ENCODE measurements at regions not wholly inside any gene's neighbourhood (a gene's known extent, or its start where the extent isn't known, plus 50 kb on each side); places are given as distances from the start of the nearest gene placed in this dataset.

DNA sequence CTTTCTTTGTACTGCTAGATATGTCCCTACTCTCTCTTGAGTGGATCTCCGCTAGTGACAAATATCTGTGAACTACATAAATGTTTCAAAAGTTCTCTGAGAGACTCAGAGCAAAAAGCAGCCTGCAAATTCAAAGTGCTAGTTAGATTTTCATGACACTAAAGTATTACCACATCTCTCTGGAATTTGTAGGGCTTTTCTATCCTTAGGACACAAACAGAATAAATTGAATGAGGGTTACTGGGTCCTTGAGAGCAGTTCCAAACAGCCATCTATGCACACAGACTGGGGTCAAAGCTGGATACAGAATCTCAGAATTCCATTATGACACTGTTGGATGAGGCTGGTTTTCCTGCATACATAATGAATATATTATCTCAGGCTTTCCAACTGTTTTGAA, 953.2 kb downstream of the DIAPH3 start:
- H3K9me3 ChIP-seq, result no peaks in the 10 kb centered on the region
- no peaks in the 10 kb centered on the region for H3K27me3 ChIP-seq
- WGBS, 2 donors, result 78 to 88% methylated on average over 1 of the region's 1 CpG
- no peak overlapping the region for H3K27ac ChIP-seq
- no peak for TF ChIP-seq CTCF (IDR thresholded peaks at IDR 0.05)
- no peak for TF ChIP-seq POLR2A (IDR thresholded peaks at IDR 0.05)
- no peak for DNase-seq
- intact Hi-C loops (cut with DNase I), result no loop called here
- no peaks in the 10 kb centered on the region for H3K36me3 ChIP-seq (replicated peaks in 1 of 2; ENCODE audit: insufficient read depth in 1 of 2, low read depth in 2 of 2)
- no peak overlapping the region for H3K4me3 ChIP-seq
- H3K4me1 ChIP-seq, result no peaks in the 10 kb centered on the region
- no peak for ATAC-seq

GRCh38 chr13:59211606-59212005, 952.1 kb downstream of the DIAPH3 start:
- TF ChIP-seq CTCF (IDR thresholded peaks at IDR 0.05), result no peak
- TF ChIP-seq POLR2A (IDR thresholded peaks at IDR 0.05), result no peak
- DNase-seq (no peak), ATAC-seq (no peak)
- 76 to 86% methylated on average over 3 of the region's 3 CpGs for WGBS, 2 donors
- Histone ChIP-seq H3K4me3 (no peak overlapping the region), H3K9me3 (no peaks in the 10 kb centered on the region), H3K27me3 (no peaks in the 10 kb centered on the region), H3K27ac (no peak overlapping the region), H3K36me3 (replicated peaks in 1 of 2; ENCODE audit: insufficient read depth in 1 of 2, low read depth in 2 of 2) (no peaks in the 10 kb centered on the region), H3K4me1 (no peaks in the 10 kb centered on the region)
- intact Hi-C loops (cut with DNase I), result no loop called here

DNA sequence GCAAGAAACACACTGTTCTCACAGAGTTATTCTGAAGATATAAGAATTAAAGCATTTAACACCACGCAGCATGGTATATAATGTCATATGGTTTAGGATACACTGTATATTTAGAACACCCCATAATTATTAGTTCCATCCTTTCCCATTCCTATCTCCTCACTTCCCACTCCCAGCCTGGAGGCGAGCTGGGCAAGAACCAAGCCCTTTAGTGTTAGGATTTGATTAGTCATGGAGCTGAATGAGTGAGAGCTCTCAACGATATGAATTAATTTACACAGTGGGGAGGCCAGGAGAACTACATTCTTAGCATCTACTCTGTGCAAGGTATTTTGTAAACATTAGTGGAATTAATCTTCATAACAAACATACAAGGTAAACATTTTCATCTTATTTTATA, 934.3 kb downstream of the DIAPH3 start:
- H3K4me3 ChIP-seq, result no peak overlapping the region
- no peak overlapping the region for H3K27ac ChIP-seq
- no peaks in the 10 kb centered on the region for H3K27me3 ChIP-seq
- intact Hi-C loops (cut with DNase I), result no loop called here
- DNase-seq (no peak), ATAC-seq (no peak)
- no peak for TF ChIP-seq POLR2A (IDR thresholded peaks at IDR 0.05)
- no peak for TF ChIP-seq CTCF (IDR thresholded peaks at IDR 0.05)
- no peaks in the 10 kb centered on the region for H3K36me3 ChIP-seq (replicated peaks in 1 of 2; ENCODE audit: insufficient read depth in 1 of 2, low read depth in 2 of 2)
- H3K9me3 ChIP-seq, result no peaks in the 10 kb centered on the region
- H3K4me1 ChIP-seq, result no peaks in the 10 kb centered on the region
- WGBS, 2 donors, result 80 to 88% methylated on average over 3 of the region's 3 CpGs

- no peaks in the 10 kb centered on the region for H3K36me3 ChIP-seq (replicated peaks in 1 of 2; ENCODE audit: insufficient read depth in 1 of 2, low read depth in 2 of 2)
- no peak for ATAC-seq
- H3K27ac ChIP-seq, result no peak overlapping the region
- peak in 2 of 4 donors; percentile 15 to 20 for DNase-seq
- no peaks in the 10 kb centered on the region for H3K27me3 ChIP-seq
- intact Hi-C loops (cut with DNase I), result no loop called here
- H3K9me3 ChIP-seq, result no peaks in the 10 kb centered on the region
- no peak overlapping the region for H3K4me3 ChIP-seq
- WGBS, 2 donors, result 80% methylated on average over 4 of the region's 4 CpGs
- H3K4me1 ChIP-seq, result no peaks in the 10 kb centered on the region
- TF ChIP-seq CTCF (IDR thresholded peaks at IDR 0.05) (no peak), POLR2A (IDR thresholded peaks at IDR 0.05) (no peak)
Observed at GRCh38 chr13:59229861-59230260, 933.9 kb downstream of the DIAPH3 start.

DNA sequence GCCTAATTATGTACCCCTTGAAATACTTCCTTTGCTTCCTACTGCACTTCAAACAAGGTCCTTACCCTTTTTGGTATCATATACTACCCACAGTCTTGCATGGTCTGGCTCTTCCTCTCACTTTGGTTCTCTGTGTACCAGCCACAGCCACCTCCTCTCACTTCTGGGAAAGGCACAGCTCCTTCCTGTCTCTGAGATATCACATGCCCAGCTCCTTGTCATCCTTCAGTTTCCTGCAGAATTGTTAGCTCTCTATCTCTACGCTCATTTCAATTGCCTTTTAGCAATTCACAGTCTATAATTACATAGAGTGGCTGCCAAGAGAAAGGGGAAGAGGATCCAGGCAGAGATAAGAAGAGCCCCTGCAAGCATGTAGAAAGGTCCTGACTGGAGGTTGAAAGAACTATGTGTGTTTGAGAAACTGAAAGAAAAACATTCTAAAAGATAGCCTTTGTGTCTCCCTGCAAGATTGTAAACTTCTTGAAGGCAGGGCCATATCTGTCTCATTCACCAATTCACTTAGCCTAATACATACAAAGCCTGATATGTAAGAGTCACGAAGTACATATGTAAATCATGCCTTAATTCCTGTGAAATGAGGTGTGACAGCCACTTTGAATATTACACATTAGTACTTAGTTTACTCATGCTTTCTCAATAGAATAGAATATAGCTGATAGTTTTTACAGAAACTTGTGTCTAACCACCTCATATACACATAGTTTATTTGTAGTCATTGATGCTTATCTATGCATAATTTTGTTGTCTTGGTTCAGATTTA, 933.1 kb downstream of the DIAPH3 start:
- no peak overlapping the region for H3K4me3 ChIP-seq
- H3K27me3 ChIP-seq, result no peaks in the 10 kb centered on the region
- no peaks in the 10 kb centered on the region for H3K36me3 ChIP-seq (replicated peaks in 1 of 2; ENCODE audit: insufficient read depth in 1 of 2, low read depth in 2 of 2)
- H3K4me1 ChIP-seq, result no peaks in the 10 kb centered on the region
- DNase-seq (no peak), ATAC-seq (no peak)
- intact Hi-C loops (cut with DNase I), result no loop called here
- WGBS, 2 donors, result 78 to 89% methylated on average over 2 of the region's 2 CpGs
- no peak overlapping the region for H3K27ac ChIP-seq
- no peaks in the 10 kb centered on the region for H3K9me3 ChIP-seq
- TF ChIP-seq CTCF (IDR thresholded peaks at IDR 0.05), result no peak
- no peak for TF ChIP-seq POLR2A (IDR thresholded peaks at IDR 0.05)
